Non-pigmented ciliary epithelial cell (primary cell): ENCODE measurements at regions not wholly inside any gene's neighbourhood (a gene's known extent, or its start where the extent isn't known, plus 50 kb on each side); places are given as distances from the start of the nearest gene placed in this dataset.

Experiments used
- DNase-seq: peaks from one replicate; pipeline ENCODE4 v3.0.0-alpha.2; 2010; ENCODE audit warnings: low read depth

GRCh38 chr10:56606202-56606601, 245.1 kb upstream of the ZWINT start:
- no peak for DNase-seq

DNA sequence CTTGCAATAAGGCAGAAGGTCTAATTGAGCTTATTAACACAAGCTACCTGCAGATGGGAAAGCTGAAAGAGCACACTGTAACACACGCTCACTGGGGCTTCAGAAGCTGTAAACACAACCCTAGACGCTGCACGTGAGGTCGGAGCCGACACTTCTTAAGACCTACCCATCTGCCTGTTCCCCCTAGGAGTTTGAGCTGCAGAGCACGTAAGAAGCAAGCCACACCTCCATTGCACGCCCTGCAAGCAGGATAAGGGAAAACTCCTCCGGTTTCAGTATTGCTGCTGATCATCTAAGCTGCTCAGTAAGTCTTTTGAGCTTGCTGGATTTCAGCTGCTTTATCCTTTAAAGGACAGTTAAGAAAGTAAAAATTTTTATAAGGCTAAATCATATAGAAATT, 244.0 kb upstream of the ZWINT start:
- no peak for DNase-seq

DNA sequence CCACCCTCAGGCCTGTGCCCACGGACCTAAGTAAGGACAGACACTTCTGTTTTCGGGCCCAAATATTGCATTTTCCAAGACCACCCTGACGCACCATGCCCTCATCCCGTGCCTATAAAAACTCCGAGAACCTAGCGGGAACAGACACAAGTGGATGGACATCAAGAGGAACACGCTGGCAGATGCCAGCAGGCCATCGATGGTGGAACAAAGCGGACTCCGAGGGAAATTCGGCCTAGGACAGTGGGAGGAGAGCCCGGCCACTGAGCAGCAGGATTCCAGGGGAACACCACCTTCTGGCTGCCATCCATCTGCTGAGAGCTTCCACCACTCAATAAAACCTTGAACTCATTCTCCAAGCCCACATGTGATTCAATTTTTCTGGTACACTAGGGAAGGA, 243.6 kb upstream of the ZWINT start:
- DNase-seq = no peak

DNA sequence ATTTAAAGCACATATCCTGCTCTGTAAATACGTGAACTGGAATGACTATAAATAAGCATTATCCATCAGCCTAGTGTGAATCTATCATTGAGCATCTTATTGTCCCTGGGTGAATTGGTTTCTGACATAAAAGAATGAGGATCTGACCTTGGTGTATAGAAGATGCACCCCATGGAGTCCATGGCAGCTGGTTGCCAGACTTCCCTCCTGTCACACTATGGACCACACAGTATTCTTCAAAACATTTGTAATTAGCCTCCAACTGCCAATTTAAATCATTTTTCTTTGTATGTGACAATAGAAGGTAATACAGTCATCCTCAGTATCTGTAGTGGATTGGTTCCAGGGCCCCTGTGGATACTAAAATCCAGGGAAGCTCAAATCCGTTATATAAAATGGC, 238.1 kb upstream of the ZWINT start:
- DNase-seq = no peak

DNA sequence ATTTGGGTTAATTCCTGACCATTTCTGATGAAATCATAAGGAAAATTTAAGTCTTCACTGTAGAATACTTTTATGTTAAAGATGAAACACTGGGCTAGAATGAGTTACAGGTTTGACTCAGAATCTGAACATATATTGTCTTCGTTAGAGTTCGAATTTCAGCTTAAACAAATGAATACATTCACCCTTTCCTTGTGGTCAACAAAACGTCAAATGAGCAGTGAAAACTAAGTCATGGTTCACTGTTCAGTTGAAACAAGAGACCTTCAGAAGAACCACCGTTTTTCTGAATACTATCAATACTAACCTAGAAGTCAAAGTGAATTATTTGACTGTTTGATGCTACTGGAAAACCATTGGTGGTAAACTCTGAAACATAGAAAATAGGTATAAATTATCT, 235.2 kb upstream of the ZWINT start:
- no peak for DNase-seq

DNA sequence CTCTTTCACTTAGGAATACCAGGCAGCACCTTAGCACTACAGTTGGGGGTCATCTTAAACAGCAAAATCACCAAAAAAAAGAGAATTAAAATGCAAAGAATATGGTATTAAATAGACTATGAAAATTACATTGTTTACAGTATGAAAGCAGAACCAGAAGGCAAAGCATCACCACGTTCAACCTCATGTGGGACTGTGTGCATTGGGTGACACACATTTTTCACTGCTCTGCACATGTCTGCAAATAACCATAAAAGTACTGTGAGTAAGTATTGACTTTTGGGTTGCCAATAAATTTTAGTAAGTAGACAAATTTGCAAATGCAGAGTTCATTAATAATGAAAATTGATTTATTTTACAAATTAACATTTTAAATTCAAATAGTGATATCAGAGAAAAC, 232.1 kb upstream of the ZWINT start:
- DNase-seq = no peak

DNA sequence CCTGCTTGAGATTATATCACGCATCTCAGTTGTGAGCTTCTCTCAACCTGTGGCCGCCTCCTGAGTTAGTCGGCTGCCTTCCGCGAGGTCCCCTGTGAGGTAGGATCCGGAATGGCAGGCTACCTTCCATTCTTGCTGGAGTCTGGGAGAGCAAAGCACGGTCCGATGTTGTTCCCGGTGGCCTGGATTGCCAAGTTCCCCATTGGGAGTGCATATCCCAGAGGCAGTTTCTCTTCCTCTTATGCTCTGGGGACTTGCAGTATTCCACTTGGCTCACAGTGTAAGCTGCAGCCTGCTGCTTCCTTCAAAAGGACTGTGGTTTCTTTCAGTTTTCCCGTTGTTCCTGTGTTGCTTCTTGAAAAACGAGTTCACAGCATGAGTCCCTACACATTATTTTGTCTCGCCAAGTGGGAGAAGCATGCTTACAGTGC, 225.4 kb upstream of the ZWINT start:
- no peak for DNase-seq

- no peak for DNase-seq
These were observed 224.6 kb upstream of the ZWINT start for GRCh38 chr10:56585447-56586171.

GRCh38 chr10:56583316-56583715, 222.3 kb upstream of the ZWINT start:
- no peak for DNase-seq

DNA sequence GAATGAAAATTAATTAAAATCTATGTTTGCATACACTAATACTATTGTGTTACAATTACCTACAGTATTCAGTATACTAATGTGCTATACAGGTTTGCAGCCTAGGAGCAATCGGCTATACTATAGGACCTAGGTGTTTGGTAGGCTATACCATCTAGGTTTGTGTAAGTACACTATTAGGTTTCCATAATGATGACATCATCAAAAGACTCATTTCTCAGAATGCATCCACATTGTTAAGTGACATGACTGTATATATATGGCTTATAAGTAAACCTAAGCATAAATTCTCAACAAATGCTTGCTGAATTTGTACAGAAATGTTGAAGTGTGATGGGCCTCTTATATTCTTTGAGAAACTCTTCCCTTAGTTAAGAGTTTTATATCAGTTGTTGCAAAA, 206.5 kb upstream of the ZWINT start:
- no peak for DNase-seq

DNA sequence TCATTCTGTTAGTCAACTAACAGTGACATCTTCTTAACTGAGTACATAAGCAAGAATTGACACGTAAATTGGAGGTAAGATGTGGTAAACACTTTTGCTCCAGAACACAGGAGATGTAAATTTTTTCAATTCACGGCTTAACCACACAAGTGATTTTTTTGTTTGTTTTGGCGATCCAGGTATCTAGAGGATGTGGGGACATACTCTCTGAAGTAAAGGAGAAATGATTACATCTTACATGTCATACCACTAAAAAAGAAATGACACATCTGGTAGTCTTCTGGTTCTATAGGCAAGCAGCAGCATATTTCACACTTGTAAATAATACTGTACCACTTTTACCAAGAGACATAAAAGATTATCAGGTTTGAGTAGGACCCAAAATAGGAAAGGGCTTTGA, 200.3 kb upstream of the ZWINT start:
- DNase-seq = no peak

DNA sequence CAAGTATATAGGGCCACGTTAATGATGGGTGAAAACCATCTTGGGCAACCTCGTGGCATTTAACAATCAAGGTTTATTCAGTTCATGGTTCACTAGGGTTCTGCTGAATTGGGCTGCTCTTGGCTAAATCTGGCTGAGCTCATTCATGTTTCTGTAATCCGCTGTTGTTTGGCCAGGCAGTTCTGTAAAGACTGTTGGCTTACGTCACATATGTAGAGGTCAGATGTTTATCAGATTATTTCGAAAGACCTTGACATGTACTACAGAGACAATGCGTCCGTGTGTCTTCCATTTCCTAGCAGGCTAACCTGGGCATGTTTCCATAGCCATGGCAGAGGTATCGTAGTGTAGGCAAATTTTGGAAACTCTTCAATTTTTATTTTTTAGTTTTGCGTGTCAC, 190.0 kb upstream of the ZWINT start:
- DNase-seq = no peak

- no peak for DNase-seq
These were observed 186.1 kb upstream of the ZWINT start for GRCh38 chr10:56547163-56547562.

DNA sequence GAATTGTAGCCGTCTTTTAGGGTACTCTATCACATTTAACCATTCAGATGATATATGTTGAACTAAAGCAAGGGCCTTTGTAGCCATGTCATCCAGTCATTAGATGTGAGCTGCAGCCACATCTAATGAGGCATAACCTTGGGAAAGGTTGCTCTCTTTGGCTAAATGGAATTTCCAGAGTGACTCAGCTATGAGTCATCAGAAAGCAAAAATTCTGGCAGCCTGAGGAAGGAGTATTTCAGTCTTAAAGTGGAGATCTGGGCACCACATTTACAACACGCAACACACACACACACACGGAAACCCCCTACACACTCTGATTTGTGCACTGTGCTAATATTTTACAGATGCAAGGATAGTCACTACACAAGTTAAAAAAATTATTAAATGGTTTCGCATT, 176.9 kb upstream of the ZWINT start:
- peak; percentile 44 for DNase-seq

DNA sequence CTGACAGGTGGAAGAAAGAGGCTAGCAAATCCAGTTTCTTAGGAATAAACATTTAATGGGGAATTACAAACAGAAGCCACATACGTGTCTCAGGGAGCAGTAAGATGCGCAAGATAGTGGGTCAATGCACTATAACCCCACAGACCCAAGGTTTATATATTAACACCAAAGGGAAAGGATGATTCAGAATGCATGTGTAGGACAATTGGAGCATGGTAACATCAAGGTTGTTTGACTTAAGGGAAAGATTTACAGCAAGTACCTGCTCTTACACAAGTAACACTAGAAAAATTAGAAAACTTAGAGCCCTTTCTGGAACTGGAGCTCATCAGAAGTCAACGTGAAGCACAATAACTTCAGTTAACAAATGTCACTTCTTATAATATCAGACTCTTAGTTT, 161.1 kb upstream of the ZWINT start:
- no peak for DNase-seq

GRCh38 chr10:56508562-56508961, 147.5 kb upstream of the ZWINT start:
- no peak for DNase-seq

GRCh38 chr10:56507033-56507432, 146.0 kb upstream of the ZWINT start:
- DNase-seq = no peak

GRCh38 chr10:56505555-56505954, 144.5 kb upstream of the ZWINT start:
- no peak for DNase-seq

DNA sequence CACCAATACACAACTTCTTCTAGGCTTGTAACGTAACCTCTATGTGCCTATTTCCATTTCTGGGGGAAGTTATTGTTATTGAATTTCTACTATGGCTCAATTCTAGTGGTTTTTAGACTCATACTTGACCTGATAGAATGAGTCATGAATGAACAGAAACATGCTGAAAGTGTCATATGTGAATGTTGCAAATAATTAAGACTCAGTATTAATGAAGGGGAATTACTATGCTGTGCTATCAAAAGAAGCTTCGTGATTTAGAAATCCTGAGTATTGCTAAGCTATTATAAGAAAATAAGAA, 135.1 kb upstream of the ZWINT start:
- DNase-seq = no peak

DNA sequence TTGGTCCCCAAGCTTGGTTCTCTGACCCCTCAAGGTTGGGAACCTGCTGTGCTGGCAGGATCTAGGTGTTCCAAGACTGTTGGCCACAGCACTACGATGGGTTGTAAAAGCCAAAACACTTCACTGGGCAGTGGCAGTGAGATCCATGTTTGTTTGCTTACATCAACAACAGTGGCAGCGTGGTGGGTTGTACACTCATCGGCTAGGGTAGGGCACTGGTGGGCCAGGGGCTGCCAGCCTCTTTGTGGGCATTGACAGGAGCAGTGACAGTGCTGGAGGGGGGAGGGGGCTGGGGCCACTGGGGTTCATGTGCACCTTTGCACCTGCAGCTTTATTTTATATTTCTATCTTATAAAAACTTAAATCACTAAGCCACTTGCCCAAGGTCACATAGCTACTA, 126.7 kb upstream of the ZWINT start:
- no peak for DNase-seq

GRCh38 chr10:56481521-56482091, 120.5 kb upstream of the ZWINT start:
- no peak for DNase-seq

GRCh38 chr10:56472978-56473377, 111.9 kb upstream of the ZWINT start:
- DNase-seq = no peak

GRCh38 chr10:56470701-56471100, 109.6 kb upstream of the ZWINT start:
- DNase-seq = no peak

- no peak for DNase-seq
These were observed 108.4 kb upstream of the ZWINT start for GRCh38 chr10:56469482-56469881.
